H9 (cell line): ENCODE measurements at regions not wholly inside any gene's neighbourhood (a gene's known extent, or its start where the extent isn't known, plus 50 kb on each side); places are given as distances from the start of the nearest gene placed in this dataset.

ENCODE experiments used
- DNase-seq: peaks from one replicate; pipeline ENCODE4 v3.0.0-alpha.2; 2017
- H2AFZ ChIP-seq: one replicate; pipeline ENCODE4 v1.6.1; 2013; ENCODE audit warnings: mild to moderate bottlenecking, low read length, control low read depth, moderate library complexity
- H2AK5ac ChIP-seq: 2 replicates; pipeline ENCODE4 v1.6.1; 2013; ENCODE audit warnings: low read length, control low read depth, mixed read lengths; ENCODE audit not compliant: insufficient read length
- H2BK120ac ChIP-seq: one replicate; pipeline ENCODE4 v1.6.1; 2013; ENCODE audit warnings: low read depth, mild to moderate bottlenecking, low read length, control low read depth, inconsistent platforms; ENCODE audit not compliant: poor library complexity, severe bottlenecking
- H2BK12ac ChIP-seq: 2 replicates; pipeline ENCODE4 v1.6.1; 2013; ENCODE audit warnings: low read length, control low read depth, mixed read lengths, low read depth; ENCODE audit not compliant: insufficient read length
- H2BK15ac ChIP-seq: 2 replicates; pipeline ENCODE4 v1.6.1; 2013; ENCODE audit warnings: low read depth, low read length, control low read depth
- H2BK20ac ChIP-seq: one replicate; pipeline ENCODE4 v1.6.1; 2013; ENCODE audit warnings: low read depth, mild to moderate bottlenecking, low read length, control low read depth, inconsistent platforms; ENCODE audit not compliant: poor library complexity, severe bottlenecking
- H2BK5ac ChIP-seq: 2 replicates; pipeline ENCODE4 v1.6.1; 2013; ENCODE audit warnings: low read length, control low read depth, mixed read lengths; ENCODE audit not compliant: insufficient read length
- H3K14ac ChIP-seq: 2 replicates; pipeline ENCODE4 v1.6.1; 2013; ENCODE audit warnings: low read length, control low read depth; ENCODE audit not compliant: insufficient read depth
- H3K18ac ChIP-seq: 2 replicates; pipeline ENCODE4 v1.6.1; 2013; ENCODE audit warnings: low read depth, mild to moderate bottlenecking, mixed read lengths, low read length, control low read depth; ENCODE audit not compliant: insufficient read length
- H3K23ac ChIP-seq: 2 replicates; pipeline ENCODE4 v1.6.1; 2013; ENCODE audit warnings: low read length, control low read depth, mixed read lengths, low read depth; ENCODE audit not compliant: insufficient read length
- H3K23me2 ChIP-seq: 2 replicates; pipeline ENCODE4 v1.6.1; 2013; ENCODE audit warnings: low read depth, mild to moderate bottlenecking, mixed read lengths, low read length, control low read depth; ENCODE audit not compliant: insufficient read length, poor library complexity, severe bottlenecking
- H3K27ac ChIP-seq: 2 replicates; pipeline ENCODE4 v1.5.1; 2013; ENCODE audit warnings: low read length, control low read depth, mixed read lengths, low read depth; ENCODE audit not compliant: insufficient read length
- H3K27me3 ChIP-seq: 2 replicates; pipeline ENCODE4 v1.6.1; 2013; ENCODE audit warnings: low read length, control low read depth, inconsistent platforms; ENCODE audit not compliant: insufficient read depth
- H3K4ac ChIP-seq: 2 replicates; pipeline ENCODE4 v1.6.1; 2013; ENCODE audit warnings: low read depth, mild to moderate bottlenecking, control low read depth, inconsistent platforms, low read length, moderate library complexity
- H3K4me1 ChIP-seq: 2 replicates; pipeline ENCODE4 v1.6.1; 2013; ENCODE audit warnings: low read length, control low read depth, inconsistent platforms; ENCODE audit not compliant: insufficient read depth
- H3K4me2 ChIP-seq: 2 replicates; pipeline ENCODE4 v1.6.1; 2013; ENCODE audit warnings: low read length, control low read depth, mixed read lengths; ENCODE audit not compliant: insufficient read length, insufficient read depth
- H3K56ac ChIP-seq: 2 replicates; pipeline ENCODE4 v1.6.1; 2013; ENCODE audit warnings: low read depth, mild to moderate bottlenecking, mixed read lengths, low read length, control low read depth; ENCODE audit not compliant: insufficient read length
- H3K79me1 ChIP-seq: 2 replicates; pipeline ENCODE4 v1.6.1; 2013; ENCODE audit warnings: low read depth, mild to moderate bottlenecking, moderate library complexity, low read length, control low read depth, inconsistent platforms; ENCODE audit not compliant: insufficient read depth, poor library complexity, severe bottlenecking
- H3K79me2 ChIP-seq: 2 replicates; pipeline ENCODE4 v1.6.1; 2013; ENCODE audit warnings: low read length, control low read depth, inconsistent platforms; ENCODE audit not compliant: insufficient read depth
- H3K9ac ChIP-seq: 2 replicates; pipeline ENCODE4 v1.6.1; 2013; ENCODE audit warnings: low read length, control low read depth, mixed read lengths; ENCODE audit not compliant: insufficient read length; ENCODE audit errors: extremely low read depth
- H3K9me3 ChIP-seq: one replicate; pipeline ENCODE4 v1.6.1; 2013; ENCODE audit warnings: low read depth, low read length, inconsistent platforms; ENCODE audit not compliant: control insufficient read depth
- H3T11ph ChIP-seq: one replicate; pipeline ENCODE4 v1.6.1; 2013; ENCODE audit warnings: mild to moderate bottlenecking, low read length, control low read depth, inconsistent platforms
- H4K20me1 ChIP-seq: one replicate; pipeline ENCODE4 v1.6.1; 2013; ENCODE audit not compliant: control insufficient read depth, insufficient read length, insufficient read depth
- H4K5ac ChIP-seq: 2 replicates; pipeline ENCODE4 v1.6.1; 2013; ENCODE audit warnings: low read depth, mild to moderate bottlenecking, mixed read lengths, low read length, control low read depth; ENCODE audit not compliant: insufficient read length
- H4K8ac ChIP-seq: replicated peaks from 2 replicates; pipeline ENCODE4 v1.6.1; 2013; ENCODE audit warnings: low read length, control low read depth, mixed read lengths, low read depth; ENCODE audit not compliant: insufficient read length
- H4K91ac ChIP-seq: 2 replicates; pipeline ENCODE4 v1.6.1; 2013; ENCODE audit warnings: low read depth, mild to moderate bottlenecking, moderate library complexity, mixed read lengths, low read length, control low read depth; ENCODE audit not compliant: insufficient read length
- H3K27ac Mint-ChIP-seq, 3 experiments: 2 replicates in 2 of 3; 3 replicates in 1 of 3; pipeline ENCODE4 v1.8.0; 2020 to 2021; ENCODE audit warnings: mixed read lengths in 3 of 3, mild to moderate bottlenecking in 1 of 3, moderate library complexity in 1 of 3
- H3K27me3 Mint-ChIP-seq: 2 replicates; pipeline ENCODE4 v1.8.0; 2021; ENCODE audit warnings: low read depth, mild to moderate bottlenecking, moderate library complexity, mixed read lengths
- H3K36me3 Mint-ChIP-seq, 3 experiments: 2 replicates in 2 of 3; 3 replicates in 1 of 3; pipeline ENCODE4 v1.8.0; 2020 to 2021; ENCODE audit warnings: low read depth in 3 of 3, mixed read lengths in 3 of 3; ENCODE audit not compliant: insufficient read depth in 1 of 3
- H3K4me1 Mint-ChIP-seq, 2 experiments: 2 replicates each; pipeline ENCODE4 v1.8.0; 2020; ENCODE audit warnings: mixed read lengths in 2 of 2
- H3K4me3 Mint-ChIP-seq, 2 experiments: 2 replicates in 1 of 2; 3 replicates in 1 of 2; pipeline ENCODE4 v1.8.0; 2020 to 2021; ENCODE audit warnings: mild to moderate bottlenecking in 2 of 2, mixed read lengths in 2 of 2, moderate library complexity in 1 of 2
- H3K9me3 Mint-ChIP-seq, 2 experiments: 2 replicates in 1 of 2; 3 replicates in 1 of 2; pipeline ENCODE4 v1.8.0; 2020; ENCODE audit warnings: mild to moderate bottlenecking in 2 of 2, mixed read lengths in 2 of 2, moderate library complexity in 1 of 2
- CTCF ChIP-seq: fragments of 200-600 bp; sonication (generic); conservative IDR thresholded peaks from 3 replicates; pipeline ENCODE4 v1.8.0; 2021; ENCODE audit warnings: antibody characterized with exemption, mild to moderate bottlenecking
- WGBS: extraction: QIAGEN DNeasy Blood & Tissue Kit; methylation state at CpG from one replicate; pipeline ENCODE4 v1.1.7; 2013; ENCODE audit warnings: missing lambda C conversion rate, low lambda C conversion rate, mixed read lengths; ENCODE audit not compliant: insufficient read length; ENCODE audit errors: extremely low coverage; 5-methylcytosine and 5-hydroxymethylcytosine counted together

- no peak for TF ChIP-seq CTCF
- H3K4me1 Mint-ChIP-seq, result peaks cover 0 to 6% of the 10 kb centered on the region in 2 experiments; a peak in 2 of 4 replicates
- Histone ChIP-seq H3K27ac (no peak overlapping the region), H3K79me2 (no peaks in the 10 kb centered on the region), H3K56ac (no peak overlapping the region), H2AFZ (no peak overlapping the region), H3K27me3 (no peaks in the 10 kb centered on the region), H3K23me2 (no peaks in the 10 kb centered on the region), H2BK120ac (no peak overlapping the region), H4K20me1 (no peaks in the 10 kb centered on the region), H3K79me1 (no peaks in the 10 kb centered on the region), H2BK15ac (no peak overlapping the region), H2BK5ac (no peak overlapping the region), H3K18ac (no peak overlapping the region), H2AK5ac (no peak overlapping the region), H4K8ac (no peak overlapping the region), H3K14ac (no peak overlapping the region), H3K4ac (no peak overlapping the region), H3K9me3 (no peaks in the 10 kb centered on the region), H2BK20ac (no peak overlapping the region), H3T11ph (no peak overlapping the region), H3K4me2 (no peak overlapping the region), H3K4me1 (no peaks in the 10 kb centered on the region), H4K5ac (no peak overlapping the region), H2BK12ac (no peak overlapping the region), H3K23ac (no peak overlapping the region), H3K9ac (no peak overlapping the region), H4K91ac (no peak overlapping the region)
- H3K27ac Mint-ChIP-seq, result no peak overlapping the region
- H3K36me3 Mint-ChIP-seq, result no peaks in the 10 kb centered on the region; a peak in 1 of 7 replicates
- peaks cover 0 to 3% of the 10 kb centered on the region in 2 experiments; a peak in 2 of 5 replicates for H3K9me3 Mint-ChIP-seq
- H3K27me3 Mint-ChIP-seq, result no peaks in the 10 kb centered on the region; the same call in 1 of the 2 replicates
- no peak for DNase-seq
- WGBS, result no CpG with 5 or more reads among the region's 1 CpG
- H3K4me3 Mint-ChIP-seq, result no peak overlapping the region
Observed at GRCh38 chr5:8445139-8445538, 576.2 kb downstream of the MTRR start.
